Fibroblast of lung (primary cell): ENCODE measurements at regions not wholly inside any gene's neighbourhood (a gene's known extent, or its start where the extent isn't known, plus 50 kb on each side); places are given as distances from the start of the nearest gene placed in this dataset.

Experiments
- DNase-seq, 2 donors: peaks; one replicate each; pipeline versions ENCODE4 v3.0.0 to v3.0.0-alpha.2; 2010; ENCODE audit warnings: low read depth in 2 of 2
- H2AFZ ChIP-seq: 2 replicates; pipeline ENCODE4 v1.5.1; 2012; ENCODE audit warnings: low read length, control low read depth, inconsistent platforms
- H3K27ac ChIP-seq: 2 replicates; pipeline ENCODE4 v1.5.1; 2011; ENCODE audit warnings: low read length, control low read depth; ENCODE audit not compliant: insufficient read depth
- H3K27me3 ChIP-seq: 2 replicates; pipeline ENCODE4 v1.5.1; 2011; ENCODE audit warnings: mild to moderate bottlenecking, low read length; ENCODE audit not compliant: control insufficient read depth, insufficient read depth
- H3K36me3 ChIP-seq: 2 replicates; pipeline ENCODE4 v1.5.1; 2011; ENCODE audit warnings: low read length; ENCODE audit not compliant: control insufficient read depth, insufficient read depth
- H3K4me1 ChIP-seq: 2 replicates; pipeline ENCODE4 v1.5.1; 2011; ENCODE audit warnings: low read length; ENCODE audit not compliant: control insufficient read depth, insufficient read depth; ENCODE audit errors: extremely low read depth
- H3K4me2 ChIP-seq: 2 replicates; pipeline ENCODE4 v1.5.1; 2011; ENCODE audit warnings: low read length, control low read depth; ENCODE audit not compliant: insufficient read depth; ENCODE audit errors: extremely low read depth
- H3K4me3 ChIP-seq, 4 experiments: fragments of 200-600 bp in 1 of 4; sonication (generic) in 1 of 4; replicated peaks in 1 of 4; 2 replicates each; pipeline ENCODE4 v1.5.1; 2011 to 2016; ENCODE audit warnings: low read length in 4 of 4, low read depth in 3 of 4, mild to moderate bottlenecking in 3 of 4, control low read depth in 2 of 4, inconsistent platforms in 1 of 4, mixed read lengths in 1 of 4; ENCODE audit not compliant: insufficient read depth in 1 of 4; ENCODE audit errors: control extremely low read depth in 1 of 4
- H3K79me2 ChIP-seq: 2 replicates; pipeline ENCODE4 v1.5.1; 2012; ENCODE audit warnings: mild to moderate bottlenecking, low read length, inconsistent platforms; ENCODE audit not compliant: control insufficient read depth, insufficient read depth
- H3K9ac ChIP-seq: 2 replicates; pipeline ENCODE4 v1.5.1; 2011; ENCODE audit warnings: mild to moderate bottlenecking, low read length, control low read depth; ENCODE audit not compliant: insufficient read depth
- H3K9me3 ChIP-seq: 2 replicates; pipeline ENCODE4 v1.5.1; 2012; ENCODE audit warnings: low read depth, low read length; ENCODE audit not compliant: control insufficient read depth, insufficient read depth
- H4K20me1 ChIP-seq: 2 replicates; pipeline ENCODE4 v1.5.1; 2011; ENCODE audit warnings: low read length; ENCODE audit not compliant: control insufficient read depth, insufficient read depth; ENCODE audit errors: extremely low read depth
- CTCF ChIP-seq, 2 donors: IDR thresholded peaks in 1 of 2; conservative IDR thresholded peaks in 1 of 2; 1 replicate in 1 of 2; 2 replicates in 1 of 2; pipeline ENCODE4 v1.5.1; 2011 to 2012; ENCODE audit warnings: low read length in 2 of 2, control low read depth in 1 of 2, inconsistent platforms in 1 of 2, low read depth in 1 of 2, mild to moderate bottlenecking in 1 of 2
- EZH2 ChIP-seq: IDR thresholded peaks from 2 replicates; pipeline ENCODE4 v1.5.1; 2012; ENCODE audit warnings: low read length, control low read depth, mild to moderate bottlenecking; ENCODE audit errors: missing control alignments

GRCh38 chr6:9064156-9064555, 628.8 kb upstream of the SLC35B3 start:
- H3K36me3 ChIP-seq, result no peaks in the 10 kb centered on the region
- H3K9me3 ChIP-seq, result no peaks in the 10 kb centered on the region
- DNase-seq, result no peak
- H2AFZ ChIP-seq, result no peak overlapping the region
- no peak for TF ChIP-seq CTCF (conservative IDR thresholded peaks at IDR 0.05 in 1 of 2, IDR thresholded peaks at IDR 0.05 in 1 of 2; ENCODE audit: low read depth in 1 of 2, low read length in 2 of 2)
- H3K9ac ChIP-seq, result no peak overlapping the region
- no peaks in the 10 kb centered on the region for H4K20me1 ChIP-seq
- no peaks in the 10 kb centered on the region for H3K79me2 ChIP-seq
- no peak overlapping the region for H3K27ac ChIP-seq
- no peak overlapping the region for H3K4me2 ChIP-seq
- H3K4me1 ChIP-seq, result no peaks in the 10 kb centered on the region
- no peaks in the 10 kb centered on the region for H3K27me3 ChIP-seq
- no peak overlapping the region for H3K4me3 ChIP-seq

- Histone ChIP-seq H3K4me3 (no peak overlapping the region), H3K27me3 (no peaks in the 10 kb centered on the region), H3K4me1 (no peaks in the 10 kb centered on the region), H3K9me3 (no peaks in the 10 kb centered on the region), H3K9ac (no peak overlapping the region), H3K36me3 (no peaks in the 10 kb centered on the region), H3K4me2 (no peak overlapping the region), H3K27ac (no peak overlapping the region), H4K20me1 (no peaks in the 10 kb centered on the region), H2AFZ (no peak overlapping the region), H3K79me2 (no peaks in the 10 kb centered on the region)
- DNase-seq, result no peak
- TF ChIP-seq EZH2 (no peak), CTCF (conservative IDR thresholded peaks at IDR 0.05 in 1 of 2, IDR thresholded peaks at IDR 0.05 in 1 of 2; ENCODE audit: low read depth in 1 of 2, low read length in 2 of 2) (no peak)
These were observed 627.3 kb upstream of the SLC35B3 start for GRCh38 chr6:9062596-9062995.

- Histone ChIP-seq H3K36me3 (no peaks in the 10 kb centered on the region), H3K9me3 (no peaks in the 10 kb centered on the region), H2AFZ (no peak overlapping the region), H3K79me2 (no peaks in the 10 kb centered on the region), H3K4me1 (no peaks in the 10 kb centered on the region), H3K4me2 (no peak overlapping the region), H3K9ac (no peak overlapping the region), H3K4me3 (no peak overlapping the region), H3K27me3 (no peaks in the 10 kb centered on the region), H4K20me1 (no peaks in the 10 kb centered on the region), H3K27ac (no peak overlapping the region)
- no peak for DNase-seq
- no peak for TF ChIP-seq EZH2
- TF ChIP-seq CTCF (conservative IDR thresholded peaks at IDR 0.05 in 1 of 2, IDR thresholded peaks at IDR 0.05 in 1 of 2; ENCODE audit: low read depth in 1 of 2, low read length in 2 of 2), result no peak
These were observed 622.6 kb upstream of the SLC35B3 start for GRCh38 chr6:9057937-9058336.
